Vagina (tissue), 2 donors: ENCODE measurements at regions not wholly inside any gene's neighbourhood (a gene's known extent, or its start where the extent isn't known, plus 50 kb on each side); places are given as distances from the start of the nearest gene placed in this dataset.

Source experiments
- DNase-seq, 2 donors: peaks; one replicate each; pipeline ENCODE4 v3.0.0-alpha.2; 2017; ENCODE audit errors: extremely low spot score in 2 of 2
- H3K27ac ChIP-seq: fragments of 200-600 bp; sonication (generic); one replicate; pipeline ENCODE4 v1.5.1; 2019
- H3K27me3 ChIP-seq: fragments of 200-600 bp; sonication (generic); one replicate; pipeline ENCODE4 v1.5.1; 2019
- H3K36me3 ChIP-seq, 2 donors: fragments of 200-600 bp; sonication (generic); one replicate each; pipeline ENCODE4 v1.5.1; 2017 to 2019
- H3K4me1 ChIP-seq: fragments of 200-600 bp; sonication (generic); one replicate; pipeline ENCODE4 v1.5.1; 2019
- H3K4me3 ChIP-seq, 2 donors: fragments of 200-600 bp; sonication (generic); 1 replicate in 1 of 2; 2 replicates in 1 of 2; pipeline ENCODE4 v1.5.1; 2016 to 2019
- H3K9me3 ChIP-seq: fragments of 200-600 bp; sonication (generic); one replicate; pipeline ENCODE4 v1.5.1; 2019
- CTCF ChIP-seq, 3 experiments: fragments of 450-650 bp in 2 of 3; fragments of 200-600 bp in 1 of 3; sonication (generic) in 1 of 3; IDR thresholded peaks; one replicate each; pipeline ENCODE4 v1.5.1; 2017 to 2019; ENCODE audit warnings: antibody characterized with exemption in 3 of 3, mild to moderate bottlenecking in 2 of 3, moderate library complexity in 2 of 3
- POLR2A ChIP-seq, 2 donors: fragments of 450-650 bp; IDR thresholded peaks; one replicate each; pipeline ENCODE4 v1.6.1; 2017; ENCODE audit warnings: antibody characterized with exemption in 2 of 2, mild to moderate bottlenecking in 2 of 2, moderate library complexity in 2 of 2
- POLR2AphosphoS5 ChIP-seq, 2 donors: sonication (generic); formaldehyde crosslinking; IDR thresholded peaks; one replicate each; pipeline ENCODE4 v1.9.0; 2017; ENCODE audit warnings: antibody characterized with exemption in 2 of 2, mild to moderate bottlenecking in 2 of 2, low read depth in 1 of 2; ENCODE audit not compliant: insufficient read depth in 1 of 2
- intact Hi-C: fragments of 100-400 bp; cut with DNase I; formaldehyde crosslinking; loops from one replicate; pipeline ENCODE4 v1.15.1; 2023

GRCh38 chr12:116430911-116431565 lies 128.1 kb upstream of the MAP1LC3B2 start:
- intact Hi-C loops = loop anchor here (10.0 kb wide), 1 partner anchor 164 kb away; no protein-coding TSS in a partner anchor
- Histone ChIP-seq H3K36me3 (no peaks in the 10 kb centered on the region), H3K4me3 (no peak overlapping the region), H3K4me1 (peaks cover 45% of the 10 kb centered on the region), H3K27ac (no peak overlapping the region), H3K27me3 (no peaks in the 10 kb centered on the region), H3K9me3 (no peaks in the 10 kb centered on the region)
- no peak for TF ChIP-seq CTCF (IDR thresholded peaks at IDR 0.05)
- DNase-seq = no peak

- TF ChIP-seq POLR2A (IDR thresholded peaks at IDR 0.05) (no peak), POLR2AphosphoS5 (IDR thresholded peaks at IDR 0.05; ENCODE audit: insufficient read depth in 1 of 2, low read depth in 1 of 2) (no peak), CTCF (IDR thresholded peaks at IDR 0.05) (no peak)
- H3K4me1 ChIP-seq = peaks cover 37% of the 10 kb centered on the region
- H3K27me3 ChIP-seq = no peaks in the 10 kb centered on the region
- H3K9me3 ChIP-seq = no peaks in the 10 kb centered on the region
- H3K36me3 ChIP-seq = no peaks in the 10 kb centered on the region
- DNase-seq = no peak
- intact Hi-C loops = loop anchor here (10.0 kb wide), 1 partner anchor 163 kb away; no protein-coding TSS in a partner anchor
- H3K4me3 ChIP-seq = no peak overlapping the region
- H3K27ac ChIP-seq = no peak overlapping the region
These were observed 127.4 kb upstream of the MAP1LC3B2 start for GRCh38 chr12:116431677-116432300.

- Histone ChIP-seq H3K4me1 (peaks cover 32% of the 10 kb centered on the region), H3K4me3 (no peak overlapping the region), H3K9me3 (no peaks in the 10 kb centered on the region), H3K27me3 (no peaks in the 10 kb centered on the region), H3K27ac (no peak overlapping the region), H3K36me3 (no peaks in the 10 kb centered on the region)
- DNase-seq = no peak
- no peak for TF ChIP-seq POLR2AphosphoS5 (IDR thresholded peaks at IDR 0.05; ENCODE audit: insufficient read depth in 1 of 2, low read depth in 1 of 2)
- no peak for TF ChIP-seq POLR2A (IDR thresholded peaks at IDR 0.05)
- TF ChIP-seq CTCF (IDR thresholded peaks at IDR 0.05) = no peak
- intact Hi-C loops = loop anchor here (10.0 kb wide), 1 partner anchor 162 kb away; no protein-coding TSS in a partner anchor
These were observed 126.8 kb upstream of the MAP1LC3B2 start for GRCh38 chr12:116432314-116432750.

- peak overlapping the region; percentile 67 for H3K27ac ChIP-seq
- TF ChIP-seq POLR2AphosphoS5 (IDR thresholded peaks at IDR 0.05; ENCODE audit: insufficient read depth in 1 of 2, low read depth in 1 of 2) = no peak
- TF ChIP-seq POLR2A (IDR thresholded peaks at IDR 0.05) = no peak
- no peak for TF ChIP-seq CTCF (IDR thresholded peaks at IDR 0.05)
- H3K4me1 ChIP-seq = peaks cover 32% of the 10 kb centered on the region
- no peaks in the 10 kb centered on the region for H3K27me3 ChIP-seq
- no peak for DNase-seq
- no peak overlapping the region for H3K4me3 ChIP-seq
- intact Hi-C loops = loop anchor here (10.0 kb wide), 1 partner anchor 162 kb away; no protein-coding TSS in a partner anchor
- H3K9me3 ChIP-seq = no peaks in the 10 kb centered on the region
- H3K36me3 ChIP-seq = no peaks in the 10 kb centered on the region
These were observed 125.9 kb upstream of the MAP1LC3B2 start for GRCh38 chr12:116433249-116433648.
